NCI-H69 (cell line): ENCODE measurements at regions not wholly inside any gene's neighbourhood (a gene's known extent, or its start where the extent isn't known, plus 50 kb on each side); places are given as distances from the start of the nearest gene placed in this dataset.

Experiments
- DNase-seq: peaks from one replicate; lab custom pipeline; 2025; lab: John Stamatoyannopoulos, UW

DNA sequence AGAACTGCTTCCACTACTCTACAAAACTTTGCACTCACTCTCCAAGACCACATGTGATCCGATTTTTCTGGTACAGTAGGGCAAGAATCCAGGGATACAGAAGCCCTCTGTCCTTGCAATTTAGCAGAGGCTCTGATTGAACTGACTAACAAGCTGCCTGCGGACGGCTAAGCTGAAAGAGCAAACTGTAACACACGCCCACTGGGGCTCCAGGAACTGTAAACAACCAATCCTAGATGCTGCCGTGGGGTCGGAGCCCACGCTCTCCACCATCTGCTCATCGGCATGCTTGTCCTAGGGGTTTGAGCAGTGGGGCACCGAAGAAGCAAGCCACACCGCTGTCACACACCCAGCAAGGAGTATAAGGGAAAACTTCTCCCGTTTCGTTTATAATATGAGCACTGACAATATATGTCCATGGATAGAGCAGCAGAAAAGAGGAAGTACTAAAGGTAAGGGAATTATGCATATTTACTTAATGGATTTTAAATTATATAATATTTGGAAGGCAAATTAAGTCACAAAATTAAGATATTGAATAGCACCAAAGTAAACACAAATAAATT, 634.4 kb upstream of the POT1 start:
- peak; percentile 93 for DNase-seq

DNA sequence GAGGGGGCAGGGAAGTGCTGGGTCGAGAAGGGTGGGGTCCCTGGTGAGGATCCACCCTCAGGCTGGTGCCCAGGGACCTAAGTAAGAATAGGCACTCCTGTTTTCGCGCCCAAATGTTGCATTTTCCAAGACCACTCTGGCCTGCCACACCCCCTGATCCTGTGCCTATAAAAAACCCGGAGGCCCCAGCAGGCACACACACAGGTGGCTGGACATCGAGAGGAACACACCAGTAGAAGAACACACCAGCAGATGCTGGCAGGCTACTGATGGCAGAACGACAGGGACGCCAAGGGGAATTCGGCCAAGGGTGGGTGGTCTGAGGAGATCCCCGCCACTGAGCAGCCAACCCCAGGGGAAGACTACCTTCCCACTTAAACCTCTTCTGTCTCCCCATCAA, 633.9 kb upstream of the POT1 start:
- peak; percentile 71 for DNase-seq

DNA sequence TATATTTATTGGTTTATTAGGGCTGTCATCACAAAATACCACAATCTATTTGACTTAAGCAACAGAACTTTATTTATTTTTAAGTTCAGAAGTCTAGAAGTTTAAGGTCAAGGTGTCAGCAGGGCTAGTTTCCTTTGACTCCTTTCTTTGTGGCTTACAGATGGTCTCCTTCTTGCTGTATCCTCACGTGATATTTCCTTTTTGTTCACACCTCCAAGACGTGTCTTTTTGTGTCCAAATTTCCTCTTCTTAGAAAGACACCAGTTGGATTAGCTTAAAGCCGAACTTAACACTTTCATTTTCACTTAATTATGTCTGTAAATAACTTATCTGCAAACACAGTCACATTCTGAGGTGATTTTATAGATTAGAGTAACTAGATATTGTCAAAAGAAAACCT, 631.4 kb upstream of the POT1 start:
- DNase-seq, result no peak

DNA sequence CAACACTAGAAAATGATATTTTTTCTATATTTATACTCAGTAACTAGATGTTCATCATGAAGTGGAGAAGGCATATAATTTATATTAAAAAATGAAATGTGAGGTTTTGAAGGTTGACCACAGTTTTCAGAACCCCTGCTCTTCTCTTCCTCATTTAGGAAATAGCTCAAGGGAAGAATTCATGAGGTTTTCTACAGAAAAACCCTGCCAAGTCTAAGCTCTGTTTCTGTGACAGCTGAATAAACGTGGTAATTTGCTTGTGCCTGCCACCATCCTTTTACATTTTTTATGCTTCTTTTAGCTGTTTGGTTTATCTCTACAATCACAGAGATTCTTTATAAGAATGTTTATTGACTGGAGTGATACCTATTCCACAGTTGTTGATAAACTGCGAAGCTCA, 630.3 kb upstream of the POT1 start:
- peak; percentile 25 for DNase-seq

DNA sequence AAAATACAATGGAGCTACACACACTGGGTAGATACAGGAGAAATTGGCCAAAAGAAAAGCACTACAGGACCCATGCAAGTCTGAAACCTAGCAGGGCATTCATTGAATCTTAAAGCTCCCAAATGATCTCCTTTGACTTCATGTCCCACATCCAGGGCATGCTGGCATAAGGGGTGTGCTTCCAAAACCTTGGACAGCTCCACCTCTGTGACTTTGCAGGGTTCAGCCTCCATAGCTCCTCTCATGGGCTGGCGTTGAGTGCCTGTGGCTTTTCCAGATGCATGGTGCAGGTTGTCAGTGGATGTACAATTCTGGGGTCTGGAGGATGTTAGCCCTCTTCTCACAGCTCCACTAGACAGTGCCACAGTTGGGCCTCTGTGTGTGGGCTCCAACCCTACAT, 626.3 kb upstream of the POT1 start:
- DNase-seq, result no peak

DNA sequence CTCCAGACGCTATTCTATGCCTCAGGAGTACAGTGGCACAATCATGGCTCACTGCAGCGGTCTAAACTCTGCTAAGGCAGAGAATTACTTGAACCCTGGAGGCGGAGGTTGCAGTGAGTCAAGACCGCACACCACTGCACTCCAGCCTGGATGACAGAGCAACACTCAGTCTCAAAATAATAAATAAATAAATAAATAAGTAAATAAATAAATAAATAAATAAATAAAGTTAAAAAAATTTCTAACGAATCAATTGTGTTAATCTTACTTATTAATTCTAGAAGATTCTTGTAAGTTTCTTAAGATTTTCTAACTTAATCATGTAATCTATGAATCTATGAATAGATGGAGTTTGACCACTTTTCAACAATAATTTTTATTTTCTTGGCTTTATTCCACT, 621.4 kb upstream of the POT1 start:
- DNase-seq, result no peak

DNA sequence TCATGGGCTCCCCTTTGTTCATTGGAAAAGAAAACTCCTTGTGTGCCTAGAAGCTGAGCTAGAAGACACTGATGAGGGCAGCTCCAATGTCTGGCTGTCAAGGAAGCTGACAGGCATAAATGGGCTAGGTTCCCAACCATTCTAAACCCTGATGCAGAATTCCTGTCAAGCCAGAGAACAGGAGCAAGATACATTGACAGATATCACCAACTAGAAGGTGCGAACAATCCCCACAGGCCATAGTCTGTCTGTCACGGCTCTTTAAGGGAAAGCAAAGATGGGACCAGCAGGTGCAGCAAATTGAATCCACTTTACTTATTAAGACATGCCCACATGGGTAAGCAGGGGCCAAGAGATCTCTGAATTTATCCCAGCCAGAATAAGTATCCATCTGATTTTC, 617.9 kb upstream of the POT1 start:
- DNase-seq, result no peak

DNA sequence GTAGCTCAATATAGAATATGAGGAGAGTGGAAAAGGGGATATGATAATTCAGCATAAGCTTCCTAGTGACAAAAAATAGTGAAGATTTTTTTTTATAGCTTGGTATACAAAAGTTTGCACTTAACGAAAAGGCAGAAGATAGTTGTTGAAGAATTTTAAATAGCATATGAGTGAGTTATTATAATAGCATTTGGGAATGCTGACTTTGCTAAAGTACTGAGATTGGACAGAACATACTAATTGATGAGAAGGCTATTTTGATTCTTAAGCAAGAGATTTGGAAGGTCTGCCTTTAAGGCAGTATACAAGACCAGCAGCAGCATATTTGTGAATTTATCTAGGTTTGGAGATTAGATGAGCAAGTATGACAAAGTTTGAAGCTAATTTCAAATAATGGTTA, 600.9 kb upstream of the POT1 start:
- DNase-seq, result no peak

DNA sequence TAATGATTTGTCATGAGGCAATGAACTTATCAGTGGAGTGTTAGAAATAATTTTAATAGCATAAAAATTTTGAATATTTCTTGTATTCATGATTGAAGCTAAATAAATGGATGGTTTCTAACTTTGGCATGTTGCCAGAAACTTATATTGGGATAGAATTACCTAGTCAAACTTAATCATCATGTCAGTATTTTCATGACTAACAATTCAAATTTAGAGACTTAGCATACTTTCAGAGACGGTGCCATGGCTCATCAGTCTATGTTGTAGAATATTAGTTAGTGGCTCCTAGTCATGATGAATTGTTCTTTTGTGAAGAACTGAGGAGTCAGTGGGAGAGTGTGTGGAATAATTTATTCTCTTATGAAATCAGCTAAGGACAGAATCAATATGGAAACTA, 599.6 kb upstream of the POT1 start:
- peak; percentile 16 for DNase-seq

DNA sequence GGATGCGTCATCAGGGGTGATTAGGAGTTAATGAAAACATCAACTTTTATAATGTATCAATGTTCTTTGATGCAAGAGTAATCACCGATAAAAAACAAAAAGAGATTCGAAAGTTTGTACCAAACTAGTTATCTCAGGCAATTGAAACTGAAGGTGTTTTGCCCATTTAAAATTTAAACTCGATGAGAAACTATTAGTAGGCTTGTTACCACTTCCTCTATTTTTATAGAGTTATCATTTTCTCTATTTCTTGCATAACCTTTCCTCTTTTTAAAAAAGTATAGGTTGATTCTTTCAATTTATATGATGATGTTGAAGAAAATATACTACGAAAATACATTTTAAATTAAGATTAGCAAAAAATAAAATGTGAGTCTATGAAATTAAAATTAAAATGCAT, 597.3 kb upstream of the POT1 start:
- no peak for DNase-seq

DNA sequence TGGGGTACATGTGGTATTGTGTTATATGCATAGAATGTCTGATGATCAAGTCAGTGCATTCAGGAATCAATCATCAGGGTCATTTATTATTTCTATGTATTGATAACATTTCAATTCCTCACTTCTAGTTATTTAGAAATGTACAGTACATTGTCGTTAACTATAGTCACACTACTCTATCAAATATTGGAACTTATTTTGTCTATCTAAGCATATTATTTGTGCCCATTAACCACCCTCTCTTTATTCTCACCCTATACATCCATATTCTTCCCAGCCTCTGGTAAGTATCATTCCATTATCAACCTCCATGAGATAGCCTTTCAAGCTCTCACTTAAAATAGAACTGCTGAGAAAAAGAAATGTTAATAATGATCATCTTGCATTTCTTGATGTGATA, 596.5 kb upstream of the POT1 start:
- DNase-seq, result no peak

DNA sequence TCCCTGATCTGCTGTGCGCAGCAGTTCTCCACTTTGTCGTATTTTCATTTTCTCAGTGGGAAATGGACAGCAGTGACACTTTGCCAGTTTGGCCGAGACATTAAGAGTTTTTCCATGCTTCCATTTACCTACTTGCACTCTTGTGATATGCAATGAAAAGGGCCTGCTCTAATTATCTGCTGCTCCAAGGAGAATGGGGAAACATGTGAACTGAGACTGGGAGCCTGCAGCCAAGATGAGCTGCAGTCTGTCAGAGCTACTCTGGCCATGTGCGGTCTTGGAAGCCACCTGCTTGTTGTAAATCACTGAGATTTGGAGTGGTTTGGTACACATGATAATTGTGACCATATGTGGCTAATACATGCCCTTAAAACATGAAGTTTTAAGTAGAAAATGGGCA, 586.6 kb upstream of the POT1 start:
- peak; percentile 91 for DNase-seq

DNA sequence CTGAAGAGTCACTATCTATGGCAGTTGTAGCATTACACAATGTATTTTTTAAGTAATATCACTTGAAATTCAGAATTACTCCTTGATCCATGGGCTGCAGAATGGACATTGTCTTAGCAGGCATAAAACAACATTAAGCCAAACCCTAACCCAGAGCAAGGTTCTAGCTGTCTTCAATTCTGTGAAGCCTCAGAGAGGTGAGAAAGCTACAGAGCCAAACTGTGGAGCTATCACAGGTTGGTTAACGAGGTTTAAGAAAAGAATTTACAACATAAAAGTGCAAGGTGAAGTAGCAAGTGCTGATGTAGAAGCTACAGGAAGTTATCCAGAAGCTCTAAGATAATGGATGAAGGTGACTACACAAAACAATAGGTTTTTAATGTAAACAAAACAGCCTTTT, 582.7 kb upstream of the POT1 start:
- no peak for DNase-seq

DNA sequence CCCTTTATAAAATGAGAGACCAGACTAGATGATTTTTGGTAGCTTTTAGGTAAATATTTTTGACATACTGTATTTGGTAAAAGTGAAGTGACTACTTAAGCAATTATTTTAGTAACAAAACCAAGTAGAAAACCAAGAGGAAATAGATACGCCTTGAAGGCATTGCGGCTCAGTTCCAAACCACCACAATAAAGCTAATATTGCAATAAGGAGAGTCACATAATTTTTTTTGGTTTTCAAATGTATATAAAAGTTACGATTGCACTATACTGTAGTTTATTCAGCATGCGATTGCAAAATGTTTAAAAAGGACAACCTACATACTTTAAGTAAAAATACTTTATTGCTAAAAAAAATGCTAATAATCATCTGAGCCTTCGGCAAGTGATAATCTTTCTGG, 581.7 kb upstream of the POT1 start:
- DNase-seq, result no peak

DNA sequence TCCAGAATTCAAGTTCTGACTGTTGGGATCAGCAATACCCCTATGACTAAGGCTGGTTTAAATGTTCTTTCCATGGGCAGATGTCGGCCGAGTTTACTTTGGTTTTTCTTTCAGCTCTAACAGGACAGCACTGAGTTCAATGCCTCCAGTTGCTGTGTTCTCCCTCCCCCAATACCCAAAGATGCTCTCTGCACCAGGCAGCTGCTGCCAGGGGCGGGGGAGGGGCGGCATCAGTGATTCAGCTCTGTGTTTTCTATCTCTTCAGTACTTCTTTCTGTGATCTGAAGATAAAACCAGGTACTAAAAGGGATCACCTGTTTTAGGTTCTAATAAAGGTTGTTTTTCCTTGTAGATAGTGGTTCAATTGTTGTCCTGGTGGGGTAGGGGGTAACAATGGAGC, 576.7 kb upstream of the POT1 start:
- no peak for DNase-seq

DNA sequence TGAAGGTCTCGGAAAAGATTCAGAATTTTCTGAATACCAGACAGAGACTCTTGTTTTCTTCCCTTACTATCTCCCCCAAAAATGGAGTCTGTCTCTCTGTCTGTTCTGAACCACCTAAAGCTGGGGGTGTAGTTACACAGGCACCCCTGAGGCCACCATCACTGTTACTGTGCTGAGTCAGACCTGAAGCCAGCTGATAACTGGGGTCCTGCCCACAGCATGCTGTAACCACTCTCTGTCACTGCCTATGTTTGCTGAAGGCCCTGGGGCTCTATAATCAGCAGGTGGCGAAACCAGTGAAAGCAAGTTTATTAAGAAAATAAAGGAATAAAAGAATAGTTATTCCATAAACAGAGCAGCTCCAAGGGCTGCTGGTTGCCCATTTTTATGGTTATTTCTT, 575.2 kb upstream of the POT1 start:
- DNase-seq, result peak; percentile 20

DNA sequence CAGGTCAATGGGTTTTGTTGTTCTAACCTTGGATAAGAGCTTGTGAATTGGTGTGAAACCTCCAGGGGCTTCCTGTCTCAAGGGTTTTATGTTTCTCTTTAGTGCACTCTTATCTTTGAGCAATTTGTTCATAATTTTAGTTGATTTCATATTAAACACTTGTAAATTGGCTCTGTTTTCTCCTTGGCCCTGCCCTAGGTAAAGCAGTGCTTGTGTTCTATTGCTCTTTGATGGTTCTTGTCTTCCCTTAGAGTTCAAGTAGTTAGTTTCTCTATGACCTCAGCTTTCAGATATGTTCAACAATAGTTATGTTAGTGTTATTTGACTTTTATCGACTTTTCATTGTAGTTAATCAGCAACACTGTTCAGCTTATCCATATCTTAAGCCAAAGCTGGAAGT, 566.4 kb upstream of the POT1 start:
- DNase-seq, result no peak

DNA sequence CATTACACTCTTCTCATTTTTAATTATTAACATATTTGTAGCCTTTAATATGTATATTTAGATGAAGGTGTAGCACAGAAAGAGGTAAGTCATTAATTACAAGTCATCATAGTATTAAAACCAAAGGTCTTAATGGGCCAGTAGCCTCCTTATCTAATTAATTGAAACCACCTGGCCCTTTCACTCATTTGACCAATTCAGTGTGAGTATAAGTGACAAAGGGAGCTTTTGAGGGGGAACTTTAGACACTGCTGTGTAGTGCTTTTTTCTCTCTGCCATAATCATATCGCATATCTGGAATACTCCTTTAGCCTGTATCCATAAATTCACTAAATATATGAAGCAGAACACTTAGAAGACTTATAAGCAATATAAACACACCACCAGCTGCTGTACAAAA, 562.9 kb upstream of the POT1 start:
- no peak for DNase-seq

DNA sequence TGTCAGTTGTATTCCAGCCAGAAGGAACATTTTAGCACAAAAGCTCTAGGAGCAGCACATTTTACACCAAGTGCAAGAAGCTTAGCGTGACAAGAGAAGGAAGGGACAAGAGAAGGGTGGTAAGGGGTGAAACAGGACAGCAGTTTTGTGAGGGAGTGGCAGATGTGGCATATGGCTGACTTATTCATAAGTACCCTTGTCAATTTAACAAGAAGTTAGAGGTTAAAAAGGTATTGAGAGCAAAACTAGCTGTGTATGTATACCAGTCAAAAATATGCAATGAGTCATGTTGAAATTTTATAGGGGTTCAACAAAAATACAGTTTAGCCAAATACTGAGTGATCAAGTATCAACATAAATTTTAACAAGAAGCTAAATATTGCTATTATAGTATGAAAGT, 561.5 kb upstream of the POT1 start:
- DNase-seq, result peak; percentile 39

DNA sequence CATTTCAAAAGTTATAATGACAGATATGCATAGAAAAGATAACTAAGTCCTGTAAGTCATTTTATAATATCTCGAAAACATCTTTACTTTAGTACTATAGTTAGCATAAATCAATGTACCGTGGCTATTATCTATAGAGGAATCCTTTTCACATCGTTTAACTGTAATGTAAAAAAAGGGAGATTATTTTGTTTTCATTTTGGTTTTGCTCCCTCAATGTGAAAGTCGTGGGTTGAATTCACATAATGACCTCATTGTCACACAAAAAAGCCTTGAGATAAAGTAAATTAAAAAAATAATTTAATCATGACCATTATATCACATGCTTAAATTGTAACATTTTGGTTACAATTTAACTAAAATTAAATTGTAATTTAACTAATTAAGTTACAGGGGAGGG, 560.5 kb upstream of the POT1 start:
- no peak for DNase-seq

DNA sequence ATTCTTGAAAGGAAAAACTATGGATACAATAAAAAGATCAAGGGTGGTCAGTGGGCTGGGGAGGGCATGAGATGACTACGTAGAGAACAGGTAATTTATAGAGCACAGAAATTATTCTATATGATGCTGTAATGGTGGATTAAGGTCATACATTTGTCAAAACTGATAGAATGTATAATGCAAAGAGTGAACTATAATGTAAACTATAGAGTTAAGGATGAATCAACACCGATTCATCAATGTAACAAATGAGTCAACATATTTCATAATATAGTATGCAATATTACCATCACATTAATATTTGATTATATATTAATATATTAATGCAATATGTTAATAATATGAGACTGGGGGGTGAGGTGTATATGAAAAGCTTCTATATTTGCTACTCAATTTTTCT, 555.6 kb upstream of the POT1 start:
- no peak for DNase-seq

DNA sequence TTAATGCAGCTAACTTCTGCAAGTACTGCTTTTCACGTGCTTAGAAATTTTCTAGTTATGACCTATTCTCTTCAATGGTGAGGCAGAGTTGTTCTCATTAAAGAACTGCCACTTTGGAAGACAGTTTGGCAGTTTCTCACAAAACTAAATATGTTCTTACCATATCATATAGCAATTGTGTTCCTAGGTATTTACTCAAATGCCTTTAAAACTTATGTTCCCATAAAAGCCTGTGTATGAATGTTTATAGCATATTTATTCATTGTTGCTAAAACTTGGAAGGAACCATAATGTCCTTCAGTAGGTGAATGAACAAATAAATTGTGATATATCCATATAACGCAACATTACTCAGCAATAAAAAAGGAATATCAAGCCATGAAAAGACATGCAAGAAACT, 555.1 kb upstream of the POT1 start:
- no peak for DNase-seq

DNA sequence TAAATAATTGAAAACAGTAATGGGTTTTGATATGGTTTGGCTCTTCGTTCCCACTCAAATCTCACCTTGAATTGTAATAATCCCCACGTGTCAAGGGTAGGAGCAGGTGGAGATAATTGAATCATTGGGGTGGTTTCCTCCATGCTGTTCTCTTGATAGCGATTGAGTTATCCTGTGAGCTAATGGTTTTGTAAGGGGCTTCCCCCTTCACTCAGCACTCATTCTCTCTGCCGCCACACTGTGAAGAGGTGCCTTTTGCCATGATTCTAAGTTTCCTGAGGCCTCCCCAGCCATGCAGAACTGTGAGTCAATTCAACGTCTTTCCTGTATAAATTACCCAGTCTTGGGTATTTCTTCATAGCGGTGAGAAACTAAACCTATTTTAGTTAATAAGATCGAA, 551.7 kb upstream of the POT1 start:
- DNase-seq, result no peak

DNA sequence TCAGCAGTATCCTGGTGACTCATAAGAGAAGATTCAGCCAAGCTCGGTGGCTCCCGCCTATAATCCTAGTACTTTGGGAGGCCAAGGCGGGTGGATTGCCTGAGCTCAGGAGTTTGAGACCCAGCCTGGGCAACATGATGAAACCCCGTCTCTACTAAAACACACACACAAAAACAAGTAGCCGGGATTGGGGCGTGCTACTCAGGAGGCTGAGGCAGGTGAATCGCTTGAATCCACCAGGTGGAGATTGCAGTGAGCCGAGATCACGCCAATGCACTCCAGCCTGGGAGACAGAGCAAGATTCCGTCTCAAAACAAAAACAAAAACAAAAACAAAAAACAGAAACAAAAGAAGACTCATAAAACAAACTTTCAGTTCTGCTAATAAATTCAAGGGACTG, 551.1 kb upstream of the POT1 start:
- DNase-seq, result no peak

DNA sequence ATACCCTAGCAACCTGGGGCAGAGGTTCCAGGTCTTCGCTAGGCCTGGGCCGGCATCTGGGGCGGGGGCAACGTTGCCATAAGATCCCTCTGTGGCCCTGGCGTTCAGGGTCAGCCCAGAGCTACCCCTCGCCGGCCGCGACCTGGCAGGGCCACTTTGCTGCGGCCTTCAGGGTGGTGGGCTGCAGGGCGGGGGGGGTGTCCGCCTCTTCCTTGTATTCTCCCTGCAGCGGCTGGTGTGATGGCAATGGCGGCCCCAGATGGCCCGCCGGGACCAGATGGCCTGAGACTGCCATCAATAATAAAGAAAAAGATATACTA, 539.2 kb upstream of the POT1 start:
- no peak for DNase-seq
